GM23248 (cell line): ENCODE measurements at regions not wholly inside any gene's neighbourhood (a gene's known extent, or its start where the extent isn't known, plus 50 kb on each side); places are given as distances from the start of the nearest gene placed in this dataset.

Experiments
- EZH2 ChIP-seq: fragments of 200-600 bp; sonication (generic); IDR thresholded peaks from 2 replicates; pipeline ENCODE4 v1.6.1; 2018; ENCODE audit warnings: antibody characterized with exemption, mild to moderate bottlenecking; ENCODE audit not compliant: insufficient read depth, poor library complexity, severe bottlenecking
- EZH2phosphoT487 ChIP-seq: fragments of 200-600 bp; sonication (generic); IDR thresholded peaks from 2 replicates; pipeline ENCODE4 v1.6.1; 2018; ENCODE audit warnings: antibody characterized with exemption, moderate library complexity, mild to moderate bottlenecking, low read depth; ENCODE audit not compliant: insufficient read depth

- TF ChIP-seq EZH2 (no peak), EZH2phosphoT487 (no peak)
Observed at GRCh38 chr20:11015440-11015839, 341.6 kb upstream of the JAG1 start.
